H1 (cell line): ENCODE measurements at regions not wholly inside any gene's neighbourhood (a gene's known extent, or its start where the extent isn't known, plus 50 kb on each side); places are given as distances from the start of the nearest gene placed in this dataset.

Experiments used
- CTCF ChIA-PET: fragments of 300-600 bp; sonication (Branson Sonifier 250); formaldehyde crosslinking; loops from one replicate; lab custom pipeline; 2021; ENCODE audit not compliant: partially characterized antibody; lab: Charles Lee
- POLR2A ChIA-PET: fragments of 300-600 bp; sonication (Branson Sonifier 250); formaldehyde crosslinking; loops from one replicate; lab custom pipeline; 2021; ENCODE audit warnings: inconsistent platforms; ENCODE audit not compliant: partially characterized antibody; lab: Charles Lee
- DNase-seq, 2 experiments: peaks; one replicate each; pipeline versions ENCODE4 v3.0.0 to v3.0.0-alpha.2; 2010 to 2022; ENCODE audit warnings: low spot score in 2 of 2, low read depth in 1 of 2, mixed read lengths in 1 of 2
- FAIRE-seq: peaks from 2 replicates; lab custom pipeline; 2011; peaks lifted over from hg19 to GRCh38; lab: Jason Lieb, UNC
- H2AFZ ChIP-seq: 2 replicates; pipeline ENCODE4 v1.8.1; 2012; ENCODE audit warnings: low read length, inconsistent platforms
- H2AK5ac ChIP-seq: 2 replicates; pipeline ENCODE4 v1.6.1; 2013; ENCODE audit warnings: low read depth, low read length
- H2BK120ac ChIP-seq: replicated peaks from 2 replicates; pipeline ENCODE3; 2013; ENCODE audit warnings: low read depth, low read length, inconsistent platforms
- H2BK12ac ChIP-seq: 2 replicates; pipeline ENCODE4 v1.6.1; 2013; ENCODE audit warnings: low read depth, low read length
- H2BK15ac ChIP-seq: 2 replicates; pipeline ENCODE4 v1.6.1; 2013; ENCODE audit warnings: low read length
- H2BK20ac ChIP-seq: 2 replicates; pipeline ENCODE4 v1.6.1; 2013; ENCODE audit warnings: low read length
- H2BK5ac ChIP-seq: 2 replicates; pipeline ENCODE4 v1.6.1; 2013; ENCODE audit warnings: low read depth, low read length
- H3K14ac ChIP-seq: 2 replicates; pipeline ENCODE4 v1.6.1; 2013; ENCODE audit warnings: inconsistent platforms; ENCODE audit not compliant: insufficient read length
- H3K18ac ChIP-seq: 2 replicates; pipeline ENCODE4 v1.6.1; 2013; ENCODE audit warnings: low read length; ENCODE audit errors: extremely low read depth
- H3K23ac ChIP-seq: 2 replicates; pipeline ENCODE4 v1.6.1; 2013; ENCODE audit warnings: inconsistent platforms; ENCODE audit not compliant: insufficient read length
- H3K23me2 ChIP-seq: 2 replicates; pipeline ENCODE4 v1.6.1; 2013; ENCODE audit warnings: low read depth, low read length
- H3K27ac ChIP-seq: 2 replicates; pipeline ENCODE4 v1.6.1; 2011; ENCODE audit warnings: low read depth, low read length, inconsistent platforms
- H3K27me3 ChIP-seq, 4 experiments: replicated peaks in 1 of 4; 1 replicate in 1 of 4; 2 replicates in 3 of 4; pipeline versions ENCODE4 v1.6.1 to v1.8.1; 2011 to 2013; ENCODE audit warnings: low read length in 3 of 4, mild to moderate bottlenecking in 3 of 4, inconsistent platforms in 2 of 4, mixed read lengths in 2 of 4, moderate library complexity in 1 of 4; ENCODE audit not compliant: control insufficient read depth in 3 of 4, insufficient read depth in 3 of 4; ENCODE audit errors: extremely low read depth in 1 of 4
- H3K36me3 ChIP-seq, 4 experiments: 2 replicates each; pipeline versions ENCODE4 v1.6.1 to v1.8.1; 2011 to 2013; ENCODE audit warnings: mild to moderate bottlenecking in 4 of 4, low read length in 3 of 4, moderate library complexity in 2 of 4, control low read depth in 1 of 4, inconsistent platforms in 1 of 4; ENCODE audit not compliant: insufficient read depth in 4 of 4, control insufficient read depth in 2 of 4
- H3K4ac ChIP-seq: replicated peaks from 2 replicates; pipeline ENCODE3; 2013; ENCODE audit warnings: low read length, low read depth, mixed read lengths, inconsistent platforms; ENCODE audit not compliant: insufficient read length
- H3K4me1 ChIP-seq, 4 experiments: replicated peaks in 1 of 4; 1 replicate in 1 of 4; 2 replicates in 3 of 4; pipeline versions ENCODE4 v1.6.1 to v1.8.1; 2011 to 2013; ENCODE audit warnings: low read length in 3 of 4, inconsistent platforms in 2 of 4, mixed read lengths in 1 of 4; ENCODE audit not compliant: insufficient read depth in 4 of 4, control insufficient read depth in 3 of 4
- H3K4me2 ChIP-seq, 2 experiments: 2 replicates each; pipeline versions ENCODE4 v1.6.1 to v1.8.1; 2011 to 2013; ENCODE audit warnings: low read depth in 2 of 2, low read length in 2 of 2, control low read depth in 1 of 2, inconsistent platforms in 1 of 2, mild to moderate bottlenecking in 1 of 2; ENCODE audit not compliant: insufficient read depth in 1 of 2
- H3K4me3 ChIP-seq, 4 experiments: fragments of 200-600, 300-600 bp in 1 of 4; sonication (generic), shearing (Covaris generic), sonication (Bioruptor Twin) in 1 of 4; 2 replicates each; pipeline versions ENCODE4 v1.5.1 to v1.8.1; 2011 to 2016; ENCODE audit warnings: low read length in 4 of 4, low read depth in 3 of 4, control low read depth in 2 of 4, inconsistent platforms in 2 of 4, mild to moderate bottlenecking in 2 of 4, mixed read lengths in 1 of 4, moderate library complexity in 1 of 4; ENCODE audit not compliant: insufficient read depth in 2 of 4; ENCODE audit errors: extremely low read depth in 1 of 4
- H3K56ac ChIP-seq: replicated peaks from 2 replicates; pipeline ENCODE3; 2013; ENCODE audit warnings: low read depth, mild to moderate bottlenecking, mixed read lengths, low read length, inconsistent platforms; ENCODE audit not compliant: insufficient read length
- H3K79me1 ChIP-seq: 2 replicates; pipeline ENCODE4 v1.6.1; 2013; ENCODE audit warnings: low read depth, low read length, control low read depth
- H3K79me2 ChIP-seq, 2 experiments: 2 replicates each; pipeline versions ENCODE4 v1.6.1 to v1.8.1; 2012 to 2013; ENCODE audit warnings: low read length in 2 of 2, mild to moderate bottlenecking in 2 of 2, inconsistent platforms in 1 of 2; ENCODE audit not compliant: insufficient read depth in 2 of 2, control insufficient read depth in 1 of 2
- H3K9ac ChIP-seq, 4 experiments: replicated peaks in 1 of 4; 1 replicate in 1 of 4; 2 replicates in 3 of 4; pipeline versions ENCODE4 v1.6.1 to v1.8.1; 2011 to 2013; ENCODE audit warnings: low read depth in 3 of 4, low read length in 3 of 4, control low read depth in 2 of 4, mild to moderate bottlenecking in 2 of 4, moderate library complexity in 2 of 4, inconsistent platforms in 1 of 4; ENCODE audit errors: extremely low read depth in 1 of 4
- H3K9me3 ChIP-seq, 2 experiments: 2 replicates each; pipeline versions ENCODE4 v1.6.1 to v1.8.1; 2012 to 2013; ENCODE audit warnings: mild to moderate bottlenecking in 2 of 2, moderate library complexity in 2 of 2, control low read depth in 1 of 2, inconsistent platforms in 1 of 2, low read depth in 1 of 2, low read length in 1 of 2, mixed read lengths in 1 of 2; ENCODE audit not compliant: insufficient read depth in 2 of 2
- H4K20me1 ChIP-seq, 2 experiments: replicated peaks in 1 of 2; 2 replicates each; pipeline versions ENCODE3 to v1.8.1; 2011 to 2013; ENCODE audit warnings: inconsistent platforms in 2 of 2, low read length in 2 of 2, mild to moderate bottlenecking in 1 of 2; ENCODE audit not compliant: insufficient read depth in 2 of 2, control insufficient read depth in 1 of 2
- H4K5ac ChIP-seq: 2 replicates; pipeline ENCODE4 v1.6.1; 2013; ENCODE audit warnings: low read length, low read depth, mixed read lengths, inconsistent platforms; ENCODE audit not compliant: insufficient read length
- H4K8ac ChIP-seq: 2 replicates; pipeline ENCODE4 v1.8.0; 2013; ENCODE audit warnings: mild to moderate bottlenecking, moderate library complexity, low read length, inconsistent platforms; ENCODE audit not compliant: insufficient read depth; ENCODE audit errors: extremely low read depth
- H4K91ac ChIP-seq: replicated peaks from 2 replicates; pipeline ENCODE3; 2013; ENCODE audit warnings: low read length, mixed read lengths, inconsistent platforms; ENCODE audit not compliant: insufficient read length
- SAP30 ChIP-seq: fragments of 300-600 bp; sonication (generic); IDR thresholded peaks from 2 replicates; pipeline ENCODE4 v1.7.1; 2012; ENCODE audit warnings: low read length, moderate library complexity, mild to moderate bottlenecking, inconsistent platforms; ENCODE audit not compliant: insufficient read depth, insufficient replicate concordance
- TEAD4 ChIP-seq: IDR thresholded peaks from 2 replicates; pipeline ENCODE4 v1.6.1; 2012; ENCODE audit warnings: low read depth, low read length, inconsistent platforms, mixed read lengths
- WGBS, 2 experiments: shearing (Covaris generic) in 1 of 2; methylation state at CpG; one replicate each; pipeline versions ENCODE4 v1.1.6 to v1.1.7; 2013 to 2015; ENCODE audit warnings: low lambda C conversion rate in 2 of 2, mixed read lengths in 2 of 2, inconsistent platforms in 1 of 2, low coverage in 1 of 2, missing lambda C conversion rate in 1 of 2; ENCODE audit not compliant: insufficient replicate concordance in 2 of 2, insufficient coverage in 1 of 2, insufficient read length in 1 of 2; ENCODE audit errors: extremely low coverage in 1 of 2, missing lambda C conversion rate in 1 of 2; 5-methylcytosine and 5-hydroxymethylcytosine counted together

- CTCF ChIA-PET: no interaction called here
- no peak overlapping the region for H3K4me3 ChIP-seq
Measured at GRCh38 chr3:110494093-110494490, 577.5 kb upstream of the NECTIN3 start.

More at GRCh38 chr3:110494093-110494490, 577.5 kb upstream of the NECTIN3 start:
- no peaks in the 10 kb centered on the region for H3K27me3 ChIP-seq
- no peak overlapping the region for H3K18ac ChIP-seq
- no peak overlapping the region for H4K91ac ChIP-seq
- no peaks in the 10 kb centered on the region for H3K79me2 ChIP-seq
- H3K27ac ChIP-seq: no peak overlapping the region
- DNase-seq: no peak
- H3K23ac ChIP-seq: no peak overlapping the region
- no peak overlapping the region for H3K4ac ChIP-seq
- H3K23me2 ChIP-seq: no peaks in the 10 kb centered on the region
- no peak overlapping the region for H2BK15ac ChIP-seq
- H4K8ac ChIP-seq: no peak overlapping the region
- no peaks in the 10 kb centered on the region for H4K20me1 ChIP-seq
- H3K14ac ChIP-seq: no peak overlapping the region
- H3K9me3 ChIP-seq: no peaks in the 10 kb centered on the region
- no peaks in the 10 kb centered on the region; a peak in 1 of 7 replicates for H3K4me1 ChIP-seq
- POLR2A ChIA-PET: no interaction called here
- TF ChIP-seq TEAD4 (no peak), SAP30 (no peak)
- H2AK5ac ChIP-seq: no peak overlapping the region
- H4K5ac ChIP-seq: no peak overlapping the region
- no peak for FAIRE-seq
- no peak overlapping the region for H3K4me2 ChIP-seq
- no peak overlapping the region for H2BK5ac ChIP-seq
- WGBS, 2 experiments: 95% methylated on average over 1 of the region's 1 CpG; no CpG with 5 or more reads in 1 of the 2 experiments
- no peak overlapping the region for H3K9ac ChIP-seq
- H3K79me1 ChIP-seq: no peaks in the 10 kb centered on the region
- H3K56ac ChIP-seq: no peak overlapping the region
- H2BK120ac ChIP-seq: no peak overlapping the region
- no peak overlapping the region for H2BK12ac ChIP-seq
- H2AFZ ChIP-seq: no peak overlapping the region
- no peaks in the 10 kb centered on the region for H3K36me3 ChIP-seq
- H2BK20ac ChIP-seq: no peak overlapping the region
